NCI-H82 treated with DMSO at 0.1 percent for 48 hours (cell line): ENCODE measurements at regions not wholly inside any gene's neighbourhood (a gene's known extent, or its start where the extent isn't known, plus 50 kb on each side); places are given as distances from the start of the nearest gene placed in this dataset.

Source experiments
- DNase-seq: peaks from one replicate; lab custom pipeline; 2025; ENCODE audit not compliant: unreplicated experiment; lab: John Stamatoyannopoulos, UW

DNA sequence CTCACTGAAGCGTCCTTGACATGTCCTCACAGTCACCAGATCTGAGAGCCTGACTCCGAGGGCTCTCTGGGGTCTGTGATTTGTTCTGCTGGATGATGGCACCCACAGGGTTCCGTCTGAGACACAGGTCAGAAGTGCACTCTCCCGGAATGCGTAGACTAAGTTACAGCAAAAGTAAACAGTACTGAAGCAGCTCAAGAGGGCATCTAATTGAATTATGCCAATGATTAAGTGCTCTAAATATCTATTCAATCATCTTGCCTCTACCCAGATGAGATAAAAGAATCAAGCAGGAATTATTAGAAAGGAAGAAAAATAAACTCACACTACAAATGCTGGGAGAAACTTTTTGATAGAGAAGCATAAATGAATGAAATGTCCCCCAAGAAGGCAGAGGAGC lies 544.1 kb downstream of the SOX11 start:
- DNase-seq = no peak

DNA sequence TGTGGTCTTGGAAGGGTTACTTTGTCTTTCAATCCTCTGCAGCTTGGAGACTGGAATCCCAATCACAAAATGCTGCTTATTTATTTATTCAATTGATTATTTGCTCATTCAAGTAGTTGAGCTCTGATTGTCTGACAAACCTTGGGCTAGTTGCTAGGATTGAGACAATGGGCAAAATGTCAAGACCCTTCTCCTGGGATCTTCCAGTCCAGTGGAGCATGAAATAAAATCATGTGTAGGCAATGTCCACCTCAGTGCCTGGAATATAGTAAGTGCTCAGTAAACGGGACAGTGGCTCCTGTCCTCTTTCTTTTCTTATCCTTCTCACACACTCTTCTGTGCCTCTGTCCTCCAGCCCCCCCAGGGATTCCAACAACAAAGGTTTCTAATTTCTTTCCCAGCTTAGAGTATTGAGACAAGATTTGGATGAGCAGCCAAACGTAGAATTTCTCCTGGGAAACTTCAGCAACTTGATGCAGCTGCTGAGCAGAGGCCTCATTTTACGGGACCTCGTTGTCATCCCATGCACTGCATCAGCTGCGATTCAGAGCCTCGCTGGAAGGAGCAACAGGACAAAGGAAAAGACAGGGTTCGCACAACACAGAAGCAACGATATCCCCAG lies 545.0 kb downstream of the SOX11 start:
- DNase-seq = no peak

DNA sequence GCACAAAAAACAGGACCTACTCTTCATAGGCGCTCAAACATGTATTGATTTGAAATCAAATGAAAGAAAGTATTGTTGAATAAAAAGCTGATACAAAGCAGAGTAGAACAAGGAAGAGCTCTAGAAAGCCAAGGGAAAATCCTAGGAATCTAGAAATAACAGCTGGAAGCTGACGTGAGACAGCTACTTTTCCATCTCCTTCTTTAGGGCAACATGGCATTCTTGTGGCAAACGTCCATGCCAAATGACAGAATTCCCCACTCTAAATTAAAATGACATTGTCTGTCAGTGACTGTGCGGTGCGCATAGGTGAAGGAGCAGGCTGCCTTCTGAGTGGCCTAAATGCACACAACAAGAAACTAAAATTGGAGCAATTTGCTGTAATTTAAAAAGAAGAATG lies 557.4 kb downstream of the SOX11 start:
- no peak for DNase-seq

DNA sequence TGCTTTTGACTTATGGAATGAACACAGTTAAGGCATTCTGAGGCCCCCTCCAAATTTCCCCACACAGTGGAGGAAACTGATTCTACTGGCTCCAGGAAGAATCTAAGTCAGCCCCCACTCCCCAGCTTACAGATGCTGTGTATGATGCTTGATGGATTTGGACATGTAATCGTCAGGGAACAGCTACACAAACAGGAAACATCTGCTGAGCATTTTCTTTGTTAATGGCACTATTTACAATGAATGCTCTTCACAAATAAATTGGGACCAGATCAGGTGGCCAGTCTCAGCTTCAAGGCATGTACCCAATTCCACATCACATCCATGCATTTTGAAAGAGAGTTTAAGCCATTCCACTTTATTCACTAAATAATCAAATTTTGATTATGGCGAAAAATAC lies 562.3 kb downstream of the SOX11 start:
- DNase-seq = no peak

DNA sequence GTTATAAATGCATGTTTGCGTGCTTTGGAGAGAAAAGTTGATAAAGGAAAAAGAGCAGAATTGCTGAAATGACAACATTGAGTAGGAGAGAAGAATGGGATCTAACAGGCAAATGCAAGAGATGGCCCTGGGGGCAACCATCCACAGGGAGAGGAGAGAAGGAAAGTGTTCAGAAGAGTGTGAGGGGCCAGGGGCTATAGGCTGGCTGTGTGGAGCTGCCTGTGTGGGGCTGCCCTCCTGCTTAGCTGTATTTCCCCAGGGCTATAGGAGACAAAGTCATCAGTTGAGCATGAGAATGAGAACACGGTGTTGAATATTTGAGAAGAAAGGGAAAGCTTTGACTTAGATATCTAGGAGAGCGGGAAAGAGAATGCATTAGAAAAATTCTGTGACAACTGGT lies 572.0 kb downstream of the SOX11 start:
- DNase-seq = no peak

DNA sequence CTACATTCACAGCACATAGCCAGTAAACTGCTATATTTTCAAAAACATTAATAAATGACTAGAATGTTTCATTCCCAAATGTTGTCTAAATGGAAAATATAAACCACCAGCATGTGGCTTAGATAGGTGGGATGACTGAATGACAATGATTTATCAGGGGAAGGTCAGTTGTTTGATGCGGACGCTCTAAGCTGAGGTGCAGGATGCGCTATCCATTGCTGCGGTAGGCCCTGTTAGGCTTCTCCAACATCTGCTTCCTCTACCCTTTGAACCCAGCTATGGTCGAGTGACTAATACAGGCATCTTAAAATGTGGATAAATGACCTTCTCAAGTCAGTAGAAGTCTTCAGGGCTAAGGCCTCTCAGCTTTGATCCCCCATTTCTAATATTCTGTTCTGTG lies 584.2 kb downstream of the CMPK2 start:
- DNase-seq = no peak

DNA sequence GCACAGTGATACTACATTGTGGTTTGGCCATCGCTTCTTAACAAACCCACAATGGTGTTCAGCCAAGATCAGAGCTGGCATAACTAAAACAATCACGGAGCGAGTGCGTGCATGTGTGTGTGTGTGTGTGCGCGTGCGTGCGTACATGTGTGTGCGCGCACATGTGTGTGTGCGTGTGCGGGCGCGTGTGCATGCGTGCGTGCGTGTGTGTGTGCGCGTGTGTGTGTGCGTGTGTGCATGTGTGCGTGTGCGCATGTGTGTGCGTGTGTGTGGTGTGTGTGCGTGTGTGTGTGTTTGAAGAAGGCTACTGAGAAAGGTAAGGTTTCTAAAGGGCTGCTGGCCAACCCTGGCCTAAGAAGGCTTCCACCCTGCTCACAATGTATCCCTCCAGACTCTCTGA lies 582.4 kb downstream of the CMPK2 start:
- DNase-seq = no peak

DNA sequence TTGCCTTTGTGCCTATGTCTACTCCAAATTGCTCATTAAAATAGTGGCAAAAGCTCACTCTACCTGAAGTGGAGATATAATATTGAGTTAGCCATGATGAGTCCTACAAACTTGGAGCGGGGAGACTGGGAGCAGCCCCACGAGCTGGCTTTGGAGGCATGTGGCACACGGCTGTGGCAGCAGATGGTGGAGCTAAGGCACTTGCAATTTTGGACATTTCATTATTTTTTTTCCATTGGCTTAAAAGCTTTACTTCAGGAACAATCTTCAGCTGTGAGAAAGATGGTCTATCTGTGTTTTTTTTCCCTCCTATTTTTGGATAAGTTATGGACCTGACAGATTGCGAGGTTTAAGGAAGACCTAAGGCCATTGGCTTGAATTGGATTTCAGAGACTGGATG lies 578.3 kb downstream of the CMPK2 start:
- no peak for DNase-seq

DNA sequence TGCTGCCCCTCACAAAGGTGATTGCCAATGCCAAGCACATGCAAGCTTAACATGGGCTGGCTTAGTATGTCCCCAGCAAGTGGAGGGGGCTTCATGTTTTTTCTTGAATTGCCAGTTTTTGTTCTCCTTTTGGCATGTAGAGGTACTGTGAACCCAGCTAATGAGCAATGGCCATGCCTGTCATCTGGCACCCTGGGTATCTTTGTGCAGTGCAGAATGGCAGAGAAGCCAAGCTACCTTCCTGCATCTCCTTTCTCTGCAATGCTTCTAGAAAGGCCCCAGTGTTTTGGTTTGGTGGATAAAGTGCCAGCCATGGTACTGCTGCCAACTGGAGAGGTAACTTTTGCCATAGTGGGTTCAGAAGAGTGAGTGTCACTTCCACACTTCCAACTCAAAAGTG lies 576.9 kb downstream of the CMPK2 start:
- DNase-seq = no peak

DNA sequence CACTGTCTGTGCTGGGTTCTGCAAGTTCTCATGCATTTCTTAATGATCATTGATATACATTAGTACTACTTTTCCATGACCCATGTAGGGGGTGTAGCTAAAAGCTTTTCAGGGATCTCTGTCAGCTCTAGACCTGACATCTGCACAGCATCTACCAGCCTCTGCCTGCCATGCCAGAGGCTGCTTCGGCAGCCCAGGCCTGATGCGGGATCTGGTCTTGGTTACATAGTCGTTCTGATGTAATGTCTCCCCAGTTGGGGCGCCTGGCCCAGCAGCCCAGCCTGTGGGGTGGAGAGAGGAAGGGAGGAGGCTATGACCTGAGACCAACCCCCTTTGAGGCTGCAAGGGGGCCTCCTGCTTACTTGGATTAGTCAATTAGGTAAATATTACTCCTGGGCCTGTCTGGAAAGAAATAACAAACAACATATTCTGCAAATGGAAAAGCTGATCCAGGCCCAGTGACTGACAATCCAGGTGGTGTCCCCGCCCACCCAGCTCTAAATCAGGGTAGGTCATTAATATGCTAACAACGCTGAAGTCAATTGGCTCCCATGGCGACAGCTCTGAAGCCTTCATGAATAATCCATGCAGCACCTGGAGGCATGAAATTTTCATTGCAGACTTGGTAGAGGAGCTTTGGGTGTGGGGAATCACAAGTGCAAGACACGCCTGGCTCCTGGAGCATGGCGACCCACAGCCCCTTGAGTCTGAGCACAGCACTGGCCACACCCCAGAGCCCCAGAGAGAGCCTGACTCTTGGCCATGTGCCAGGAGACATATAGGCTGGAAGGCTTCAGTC lies 575.3 kb downstream of the CMPK2 start:
- no peak for DNase-seq

DNA sequence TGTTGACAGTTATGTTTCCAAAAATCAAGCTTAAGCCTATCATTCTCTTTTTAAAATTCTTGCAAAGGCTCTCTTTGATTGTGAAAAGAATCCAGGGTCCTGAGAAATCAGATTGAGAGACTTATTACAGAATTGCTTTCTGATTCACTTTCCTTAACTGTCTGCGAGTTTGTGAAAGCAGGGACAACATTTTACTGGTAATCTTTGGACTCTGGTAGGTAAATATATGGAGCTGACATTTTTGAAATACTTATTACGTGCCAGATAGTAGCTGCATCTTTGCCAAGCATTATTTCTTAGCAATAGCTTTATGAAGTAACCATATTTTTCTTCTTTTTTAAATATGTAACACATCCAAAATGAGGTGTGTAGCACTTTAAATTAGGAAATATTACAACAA lies 570.9 kb downstream of the CMPK2 start:
- DNase-seq = no peak

DNA sequence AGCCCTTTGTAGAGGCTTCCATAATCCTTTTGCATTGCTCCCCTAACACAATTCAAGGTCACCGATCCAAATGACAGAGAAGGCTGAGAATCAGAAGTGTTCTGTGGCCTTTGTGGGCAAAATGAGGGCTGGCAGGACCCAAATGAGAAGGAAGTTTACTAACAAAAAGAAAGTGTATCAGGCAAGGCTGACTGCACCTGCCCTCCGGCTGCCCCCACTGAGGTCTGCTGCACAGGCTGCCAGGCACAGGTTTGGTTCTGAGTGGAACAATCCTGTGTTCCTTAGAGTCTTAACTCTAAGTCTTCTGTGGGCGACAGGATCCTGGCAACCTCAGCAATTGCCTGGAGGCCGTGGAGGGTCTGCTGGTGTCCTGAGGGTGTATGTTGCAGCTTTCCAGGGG lies 568.5 kb downstream of the CMPK2 start:
- no peak for DNase-seq

DNA sequence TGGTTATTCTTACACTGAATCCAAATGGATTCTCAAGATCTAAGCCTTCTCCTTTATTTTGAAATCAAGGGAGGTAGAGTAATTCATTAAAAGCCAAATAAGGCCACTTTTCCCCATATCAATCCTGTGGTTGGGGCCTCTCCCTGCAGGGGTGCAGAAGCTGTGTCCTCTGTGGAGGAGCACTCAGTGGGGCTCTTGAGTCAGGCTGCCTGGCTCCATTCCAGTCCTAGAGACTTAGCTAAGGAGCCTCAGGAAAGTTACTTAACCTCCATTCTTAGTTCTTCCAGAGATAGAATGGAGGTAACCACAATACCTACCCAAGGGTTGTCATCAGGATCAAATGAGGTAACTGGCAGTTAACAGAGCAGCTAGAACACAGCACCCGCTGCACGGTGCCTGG lies 564.3 kb downstream of the CMPK2 start:
- no peak for DNase-seq

DNA sequence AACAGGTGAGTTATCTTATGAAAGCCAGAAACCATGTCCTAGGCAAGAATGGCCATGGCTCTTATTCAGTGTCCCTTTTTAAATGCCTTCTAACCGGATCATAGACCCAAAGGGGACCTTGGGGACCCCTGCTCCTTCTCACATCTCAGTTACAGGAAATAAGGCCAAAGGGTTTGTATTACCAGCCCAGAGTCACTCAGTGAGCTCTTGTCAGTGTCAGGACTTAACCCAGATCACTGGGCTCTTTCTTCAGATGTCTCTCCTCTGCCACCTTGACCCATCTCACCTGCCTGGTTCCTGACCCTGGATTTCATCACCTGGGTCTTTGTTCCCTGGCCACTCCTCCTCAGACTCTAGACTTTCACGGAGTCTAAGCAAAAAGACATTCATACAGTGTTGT lies 556.7 kb downstream of the CMPK2 start:
- no peak for DNase-seq

DNA sequence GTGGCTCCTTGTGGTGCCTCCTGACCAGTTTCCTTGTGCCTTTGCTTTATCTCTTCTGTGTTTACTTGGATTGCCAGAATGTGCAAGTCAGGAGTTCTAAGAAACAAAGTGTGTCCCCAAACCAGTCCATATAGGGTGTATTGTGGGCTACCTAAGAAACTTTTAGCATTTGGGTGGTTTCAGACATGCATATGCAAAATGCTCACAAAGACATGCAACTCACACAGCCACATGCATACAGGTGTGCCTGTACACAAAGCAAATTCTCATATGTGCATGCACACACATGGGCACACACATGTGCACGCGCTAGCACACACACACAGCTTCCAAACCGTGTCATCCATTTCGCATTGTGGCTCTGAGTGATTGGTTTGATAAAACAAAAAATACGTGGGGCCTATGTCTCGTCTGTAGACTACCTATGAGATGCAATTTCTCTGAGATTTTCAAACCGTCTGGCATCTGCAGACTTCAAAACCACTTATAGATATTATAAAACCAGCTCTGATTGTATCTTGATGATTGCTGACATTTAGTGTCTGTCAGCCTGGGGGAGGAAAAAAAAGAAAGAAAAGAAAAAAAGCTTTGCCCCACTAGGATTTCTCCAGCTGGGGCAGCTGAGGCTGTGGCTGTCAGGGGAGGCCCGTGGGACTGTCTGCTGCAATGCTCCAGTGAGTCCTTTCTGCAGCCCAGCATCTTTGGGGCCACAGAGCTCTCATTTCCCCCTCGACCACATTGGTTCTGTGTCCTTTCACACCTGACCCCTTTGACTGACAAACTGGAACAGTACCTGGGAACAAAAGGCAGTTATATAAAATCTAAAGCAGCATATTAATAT lies 556.1 kb downstream of the CMPK2 start:
- DNase-seq = no peak

DNA sequence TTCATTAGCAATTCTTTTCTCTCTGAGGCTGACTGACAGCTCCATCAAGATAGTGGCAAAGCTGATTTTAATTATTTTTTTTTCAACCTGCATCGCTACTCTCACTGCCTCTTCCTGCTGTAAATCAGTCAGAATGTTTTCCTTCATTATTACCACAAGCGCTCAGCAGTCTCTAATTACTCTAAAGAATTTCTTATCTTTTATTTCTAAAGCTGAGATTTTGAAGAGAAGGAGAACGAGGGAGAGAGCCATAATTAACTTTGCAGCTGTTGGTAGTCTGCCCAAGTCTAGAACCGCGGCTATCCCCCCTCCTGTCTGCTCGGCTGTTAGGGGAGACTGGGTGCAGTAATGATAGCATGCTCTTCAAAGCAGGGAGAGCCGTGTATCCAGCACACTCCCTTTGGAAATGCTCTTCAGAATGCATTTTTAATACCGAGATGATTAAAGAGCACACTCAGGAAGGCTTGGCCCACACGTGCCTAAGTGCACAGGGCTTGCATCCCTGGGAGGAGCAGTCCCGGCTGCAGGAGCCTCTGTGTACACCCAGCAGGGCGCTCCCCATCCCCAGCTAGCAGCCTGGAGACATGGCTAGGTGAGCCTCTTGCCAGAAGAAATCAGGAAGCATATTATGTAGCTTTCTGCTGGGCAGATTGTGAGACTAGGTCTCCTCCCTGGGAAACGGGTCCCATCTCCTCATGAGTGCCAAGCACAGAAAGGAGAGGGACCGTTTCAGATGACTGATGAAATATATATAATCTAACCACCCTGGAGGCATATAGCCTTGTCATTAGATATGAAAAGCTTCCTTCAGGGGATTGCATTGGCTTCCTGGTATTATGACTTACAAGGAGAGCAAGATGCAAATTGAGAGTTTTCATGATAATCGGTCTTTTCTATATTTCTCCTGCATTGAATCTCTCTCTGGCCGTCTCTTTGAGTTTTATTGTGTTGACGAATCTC lies 555.2 kb downstream of the CMPK2 start:
- no peak for DNase-seq

DNA sequence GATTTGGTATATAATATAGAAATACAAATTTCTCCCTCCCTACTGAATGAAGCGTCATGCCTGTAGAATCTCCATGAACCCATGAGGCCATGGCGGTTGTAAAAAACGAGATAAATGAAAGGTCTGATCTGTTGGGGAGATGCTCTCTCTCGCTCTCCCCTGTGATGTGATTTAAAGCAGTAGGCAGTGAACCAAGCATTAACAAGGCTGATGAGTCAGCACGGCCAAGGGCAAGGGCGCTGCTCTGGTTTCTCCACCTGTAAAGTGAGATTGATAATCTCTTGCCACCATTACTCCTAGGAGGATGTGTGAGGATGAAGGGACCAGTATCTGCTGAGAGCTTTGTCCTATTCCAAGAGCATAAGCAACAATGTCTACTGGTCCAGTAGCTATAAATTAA lies 553.3 kb downstream of the CMPK2 start:
- no peak for DNase-seq

DNA sequence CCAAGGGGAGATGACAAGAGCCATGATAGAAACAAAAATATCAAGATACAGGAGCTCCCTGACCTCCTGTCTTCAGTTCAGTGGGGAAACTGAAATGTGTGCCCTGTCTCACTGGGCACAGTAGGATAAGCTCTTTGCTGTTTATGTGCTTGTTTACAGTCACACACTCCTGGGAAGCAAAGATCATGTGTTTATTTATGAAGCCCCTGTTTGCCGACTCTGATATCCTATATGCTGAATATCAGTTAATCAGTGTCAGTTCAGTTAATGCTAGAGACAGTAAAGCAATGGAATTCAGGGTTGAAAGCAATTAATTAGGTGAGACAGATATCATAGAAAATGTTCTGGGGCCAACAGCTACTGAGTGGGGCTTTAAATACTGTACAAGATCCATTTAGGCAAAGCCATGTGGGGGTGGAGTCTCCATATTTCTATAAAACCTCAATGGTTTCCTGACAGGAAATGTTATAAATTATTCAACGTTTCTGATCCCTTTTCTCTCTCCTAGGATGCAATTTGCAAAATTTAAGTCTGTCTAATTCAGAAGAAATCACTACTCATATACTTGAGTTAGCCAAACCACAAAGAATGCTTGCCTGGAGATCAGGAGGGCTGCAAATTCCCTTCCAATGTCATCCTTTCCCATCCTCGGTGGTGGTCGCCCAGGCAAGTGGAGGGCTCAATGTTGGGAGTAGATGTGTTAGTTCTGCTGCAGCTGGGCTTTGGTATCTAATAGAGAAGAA lies 551.3 kb downstream of the CMPK2 start:
- DNase-seq = no peak

DNA sequence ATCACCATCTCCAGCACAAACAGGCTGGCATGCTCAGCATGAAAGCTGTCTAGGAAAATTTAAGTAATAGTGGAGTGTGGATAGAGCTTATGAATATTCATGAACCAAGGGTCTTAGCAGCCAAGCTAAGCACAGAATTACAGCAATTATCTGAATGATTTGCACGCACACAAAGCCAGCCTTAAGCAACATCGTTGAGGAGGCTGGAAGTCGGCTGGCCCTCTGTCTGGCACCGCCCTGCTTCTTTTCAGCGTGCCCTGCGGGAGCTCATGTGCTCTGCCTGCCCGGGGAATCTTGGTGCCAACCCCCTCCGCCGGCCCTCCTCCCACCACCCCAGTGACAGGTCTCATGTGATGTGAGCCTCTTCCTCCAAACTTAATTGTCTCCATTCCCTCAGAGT lies 540.1 kb downstream of the CMPK2 start:
- no peak for DNase-seq

DNA sequence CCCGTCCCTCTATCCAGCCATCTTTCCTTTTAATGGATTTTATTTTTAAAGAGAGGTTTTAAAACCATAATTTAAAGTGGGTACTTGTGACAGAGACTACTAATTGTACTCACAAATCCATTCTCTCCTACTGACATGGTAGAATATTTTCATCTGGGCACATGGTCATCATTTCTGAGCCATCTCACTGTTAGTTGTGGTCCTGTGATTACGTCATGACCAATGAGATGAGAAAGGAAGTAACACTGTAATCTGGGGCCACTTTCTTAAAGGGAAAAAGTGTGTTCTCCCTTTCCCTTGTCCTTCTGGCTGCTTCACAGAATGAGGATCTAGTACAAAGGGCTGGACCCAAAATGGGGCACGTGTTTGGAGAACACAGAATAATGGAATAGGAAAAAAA lies 538.7 kb downstream of the CMPK2 start:
- no peak for DNase-seq
